ENCODE measurements at regions not wholly inside any gene's neighbourhood (a gene's known extent, or its start where the extent isn't known, plus 50 kb on each side); places are given as distances from the start of the nearest gene placed in this dataset. TPM values are rescaled to one million over a fixed set of nuclear protein-coding genes. Genes with fewer than 3 reads are reported as not detected.

Small RNAs in the stretch of these regions (small RNA-seq; reads per million reads assigned to genes)
- gene RN7SL814P (ENCODE audit: low replicate concordance), result not detected

Data from temporal lobe (tissue), 1 donor.